ENCODE measurements at regions not wholly inside any gene's neighbourhood (a gene's known extent, or its start where the extent isn't known, plus 50 kb on each side); places are given as distances from the start of the nearest gene placed in this dataset.

- no peak; the same call in 2 of the 3 replicates for TF ChIP-seq CTCF (IDR thresholded peaks at IDR 0.05)
- no peak for TF ChIP-seq REST (IDR thresholded peaks at IDR 0.05)
- TF ChIP-seq NPAS2 (CRISPR knock-in tag; IDR thresholded peaks at IDR 0.05; ENCODE audit: borderline replicate concordance): no peak
- TF ChIP-seq ZFP36 (IDR thresholded peaks at IDR 0.05; ENCODE audit: borderline replicate concordance, partially characterized antibody): no peak
- TF ChIP-seq POLR2A (IDR thresholded peaks at IDR 0.05; ENCODE audit: low read length): no peak
- TF ChIP-seq MAX (IDR thresholded peaks at IDR 0.05): no peak
- TF ChIP-seq MAFK (IDR thresholded peaks at IDR 0.05; ENCODE audit: partially characterized antibody): peak; percentile 30
- no peak for TF ChIP-seq CHD4 (IDR thresholded peaks at IDR 0.05; ENCODE audit: borderline replicate concordance)
- no peak for TF ChIP-seq PHF8 (IDR thresholded peaks at IDR 0.05; ENCODE audit: borderline replicate concordance, low read depth)
- no peak for TF ChIP-seq NR3C1 (IDR thresholded peaks at IDR 0.05)
- TF ChIP-seq POLR2AphosphoS2 (conservative IDR thresholded peaks at IDR 0.05; ENCODE audit: low read length): no peak
- TF ChIP-seq CBX8 (IDR thresholded peaks at IDR 0.05): no peak
- no peak for TF ChIP-seq SREBF2 (IDR thresholded peaks at IDR 0.05)
- no peak for TF ChIP-seq MAZ (IDR thresholded peaks at IDR 0.05; ENCODE audit: borderline replicate concordance, low read depth, low read length)
These were observed 56.6 kb upstream of the POMGNT2 start for GRCh38 chr3:43162230-43163084.

Measured in A549 (cell line).